ENCODE measurements at regions not wholly inside any gene's neighbourhood (a gene's known extent, or its start where the extent isn't known, plus 50 kb on each side); places are given as distances from the start of the nearest gene placed in this dataset.

DNA sequence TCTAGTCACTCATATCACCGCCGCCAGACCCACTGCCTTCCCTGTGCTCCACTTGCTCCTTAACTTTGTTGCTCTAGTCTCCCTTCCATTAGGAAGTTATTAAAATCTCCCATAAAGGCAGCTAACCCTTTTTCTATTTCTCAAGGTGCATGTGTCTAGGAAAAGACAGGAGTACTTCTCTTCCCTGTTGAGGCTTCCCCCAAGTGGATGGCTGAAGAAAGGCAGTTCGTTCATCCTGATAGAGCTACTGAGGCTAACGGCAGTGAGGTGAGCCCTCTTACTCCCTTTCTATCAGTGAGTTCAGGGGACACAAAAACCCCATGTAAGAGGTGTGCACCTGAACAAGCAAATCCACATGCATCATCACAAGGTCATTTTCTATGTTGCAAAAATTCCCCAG, 397.8 kb downstream of the IGSF11 start:
- H3K4me1 Mint-ChIP-seq: peaks cover 16% of the 10 kb centered on the region
- H3K4me3 Mint-ChIP-seq: no peak overlapping the region
- H3K36me3 Mint-ChIP-seq (ENCODE audit: low read depth): no peaks in the 10 kb centered on the region
- no peak overlapping the region for H3K4me3 ChIP-seq (ENCODE audit: low read length)
- DNase-seq: peak; percentile 52
- peaks cover 3% of the 10 kb centered on the region for H3K27me3 Mint-ChIP-seq (ENCODE audit: insufficient read depth)
- H3K27me3 ChIP-seq (ENCODE audit: control insufficient read depth, insufficient read depth, low read length, poor library complexity, severe bottlenecking): no peaks in the 10 kb centered on the region
- TF ChIP-seq, protein P1, sequence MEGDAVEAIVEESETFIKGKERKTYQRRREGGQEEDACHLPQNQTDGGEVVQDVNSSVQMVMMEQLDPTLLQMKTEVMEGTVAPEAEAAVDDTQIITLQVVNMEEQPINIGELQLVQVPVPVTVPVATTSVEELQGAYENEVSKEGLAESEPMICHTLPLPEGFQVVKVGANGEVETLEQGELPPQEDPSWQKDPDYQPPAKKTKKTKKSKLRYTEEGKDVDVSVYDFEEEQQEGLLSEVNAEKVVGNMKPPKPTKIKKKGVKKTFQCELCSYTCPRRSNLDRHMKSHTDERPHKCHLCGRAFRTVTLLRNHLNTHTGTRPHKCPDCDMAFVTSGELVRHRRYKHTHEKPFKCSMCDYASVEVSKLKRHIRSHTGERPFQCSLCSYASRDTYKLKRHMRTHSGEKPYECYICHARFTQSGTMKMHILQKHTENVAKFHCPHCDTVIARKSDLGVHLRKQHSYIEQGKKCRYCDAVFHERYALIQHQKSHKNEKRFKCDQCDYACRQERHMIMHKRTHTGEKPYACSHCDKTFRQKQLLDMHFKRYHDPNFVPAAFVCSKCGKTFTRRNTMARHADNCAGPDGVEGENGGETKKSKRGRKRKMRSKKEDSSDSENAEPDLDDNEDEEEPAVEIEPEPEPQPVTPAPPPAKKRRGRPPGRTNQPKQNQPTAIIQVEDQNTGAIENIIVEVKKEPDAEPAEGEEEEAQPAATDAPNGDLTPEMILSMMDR (conservative IDR thresholded peaks at IDR 0.05): peak; percentile 69
- H3K27ac Mint-ChIP-seq: no peak overlapping the region
- H3K9ac ChIP-seq (ENCODE audit: extremely low read depth, low read length, poor library complexity, severe bottlenecking): no peak overlapping the region
- H3K9me3 Mint-ChIP-seq: no peaks in the 10 kb centered on the region
- peaks cover 25% of the 10 kb centered on the region for H3K36me3 ChIP-seq (ENCODE audit: control insufficient read depth, insufficient read depth, low read length)
- H3K4me1 ChIP-seq (ENCODE audit: control insufficient read depth, insufficient read depth, low read length): peaks cover 4% of the 10 kb centered on the region
- 83 to 96% methylated on average over 2 to 4 of the region's 4 CpGs for WGBS, 2 experiments (ENCODE audit: insufficient coverage in 1 of 2, insufficient read length in 1 of 2)
- H3K9me3 ChIP-seq (ENCODE audit: control insufficient read depth, low read length): no peaks in the 10 kb centered on the region
- no peak overlapping the region for H3K27ac ChIP-seq (ENCODE audit: low read depth, low read length)

DNA sequence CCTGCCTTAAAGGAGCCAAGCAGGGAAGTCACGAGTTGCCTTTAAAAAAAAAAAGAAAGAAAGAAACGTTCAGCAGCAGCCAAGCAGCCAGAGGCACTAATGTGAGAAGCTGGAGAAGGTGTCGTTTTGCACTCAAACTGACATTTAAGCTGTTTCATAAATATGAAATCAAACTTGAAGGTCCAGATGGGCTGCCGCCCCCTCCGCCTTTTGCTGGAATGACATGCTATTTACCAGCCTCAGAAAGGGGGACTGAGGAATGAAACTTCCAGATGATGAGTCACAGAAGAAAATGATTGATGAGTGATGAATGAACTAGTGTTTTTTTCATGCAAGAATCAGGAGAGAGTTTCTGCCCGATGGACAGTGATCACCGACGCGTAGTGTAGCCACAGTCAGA, 396.8 kb downstream of the IGSF11 start:
- no peaks in the 10 kb centered on the region for H3K36me3 Mint-ChIP-seq (ENCODE audit: low read depth)
- no peak overlapping the region for H3K9ac ChIP-seq (ENCODE audit: extremely low read depth, low read length, poor library complexity, severe bottlenecking)
- H3K4me1 Mint-ChIP-seq: peaks cover 16% of the 10 kb centered on the region
- DNase-seq: no peak
- no peak overlapping the region for H3K27ac Mint-ChIP-seq
- H3K27ac ChIP-seq (ENCODE audit: low read depth, low read length): no peak overlapping the region
- no peak overlapping the region for H3K4me3 Mint-ChIP-seq
- no peaks in the 10 kb centered on the region for H3K27me3 ChIP-seq (ENCODE audit: control insufficient read depth, insufficient read depth, low read length, poor library complexity, severe bottlenecking)
- no peaks in the 10 kb centered on the region for H3K9me3 ChIP-seq (ENCODE audit: control insufficient read depth, low read length)
- peaks cover 3% of the 10 kb centered on the region for H3K27me3 Mint-ChIP-seq (ENCODE audit: insufficient read depth)
- peaks cover 25% of the 10 kb centered on the region for H3K36me3 ChIP-seq (ENCODE audit: control insufficient read depth, insufficient read depth, low read length)
- 87 to 90% methylated on average over 7 to 9 of the region's 9 CpGs for WGBS, 2 experiments (ENCODE audit: insufficient coverage in 1 of 2, insufficient read length in 1 of 2)
- peaks cover 4% of the 10 kb centered on the region for H3K4me1 ChIP-seq (ENCODE audit: control insufficient read depth, insufficient read depth, low read length)
- H3K9me3 Mint-ChIP-seq: no peaks in the 10 kb centered on the region
- no peak overlapping the region for H3K4me3 ChIP-seq (ENCODE audit: low read length)
- TF ChIP-seq, protein P1 (conservative IDR thresholded peaks at IDR 0.05): no peak

DNA sequence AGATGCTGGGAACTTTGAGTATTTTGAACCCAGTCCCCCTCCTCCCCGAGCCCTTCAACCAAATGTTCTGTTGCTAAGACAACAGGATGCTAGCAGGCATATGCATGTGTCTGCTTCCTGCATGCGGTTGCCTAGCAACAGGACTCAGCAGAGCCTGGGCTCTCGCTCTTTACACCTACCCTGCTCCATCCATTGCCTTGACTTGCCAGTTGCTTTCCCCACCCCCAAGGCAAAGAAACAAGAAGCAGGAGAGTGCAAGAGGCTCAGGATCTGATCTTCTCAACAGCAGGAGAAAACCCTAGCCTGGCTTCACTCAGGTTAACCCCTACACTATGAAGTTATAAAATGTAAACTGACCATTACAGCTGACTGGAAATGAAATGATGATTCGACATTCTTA, 393.0 kb downstream of the IGSF11 start:
- Mint-ChIP-seq H3K4me1 (peaks cover 4% of the 10 kb centered on the region), H3K9me3 (no peaks in the 10 kb centered on the region), H3K4me3 (no peak overlapping the region), H3K36me3 (ENCODE audit: low read depth) (no peaks in the 10 kb centered on the region), H3K27ac (no peak overlapping the region), H3K27me3 (ENCODE audit: insufficient read depth) (peaks cover 3% of the 10 kb centered on the region)
- Histone ChIP-seq H3K9ac (ENCODE audit: extremely low read depth, low read length, poor library complexity, severe bottlenecking) (no peak overlapping the region), H3K4me1 (ENCODE audit: control insufficient read depth, insufficient read depth, low read length) (no peaks in the 10 kb centered on the region), H3K27me3 (ENCODE audit: control insufficient read depth, insufficient read depth, low read length, poor library complexity, severe bottlenecking) (no peaks in the 10 kb centered on the region), H3K36me3 (ENCODE audit: control insufficient read depth, insufficient read depth, low read length) (peaks cover 33% of the 10 kb centered on the region), H3K4me3 (ENCODE audit: low read length) (no peak overlapping the region), H3K9me3 (ENCODE audit: control insufficient read depth, low read length) (no peaks in the 10 kb centered on the region), H3K27ac (ENCODE audit: low read depth, low read length) (peak overlapping the region; percentile 77)
- DNase-seq: peak; percentile 79
- WGBS, 2 experiments (ENCODE audit: insufficient coverage in 1 of 2, insufficient read length in 1 of 2): 58 to 66% methylated on average over 2 to 4 of the region's 4 CpGs
- TF ChIP-seq, protein P1 (conservative IDR thresholded peaks at IDR 0.05): no peak

Measured in endodermal cell (in vitro differentiated cells).